Panc1 (cell line): ENCODE measurements at regions not wholly inside any gene's neighbourhood (a gene's known extent, or its start where the extent isn't known, plus 50 kb on each side); places are given as distances from the start of the nearest gene placed in this dataset.

Experiments used
- ATAC-seq: fragments of 200-7000 bp; cut with Tn5 transposase; 2 replicates; pipeline ENCODE4 v1.9.1; 2020; ENCODE audit warnings: mild to moderate bottlenecking, moderate library complexity
- BruUV-seq: library from RNA; stranded (reverse); fragments of 400-500 nt; replicated peaks from 2 replicates; lab custom pipeline; 2021; lab: Mats Ljungman, UMichigan
- CTCF ChIA-PET: fragments of 300-600 bp; sonication (Branson Sonifier 250); formaldehyde crosslinking; loops from one replicate; lab custom pipeline; 2022; ENCODE audit warnings: antibody characterized with exemption; lab: Charles Lee
- POLR2A ChIA-PET: fragments of 300-600 bp; sonication (Branson Sonifier 250); formaldehyde crosslinking; loops from one replicate; lab custom pipeline; 2022; ENCODE audit warnings: antibody characterized with exemption; lab: Charles Lee
- DNase-seq: peaks from one replicate; pipeline ENCODE4 v3.0.0-alpha.2; 2010; ENCODE audit warnings: low read depth, low spot score
- H3K27ac ChIP-seq: 2 replicates; pipeline ENCODE4 v1.5.1; 2011; ENCODE audit warnings: mild to moderate bottlenecking, low read length, inconsistent platforms
- H3K27me3 ChIP-seq: fragments of 200-500 bp; sonication (Bioruptor generic); 2 replicates; pipeline ENCODE4 v1.6.0; 2014; ENCODE audit warnings: low read length, inconsistent platforms; ENCODE audit not compliant: control insufficient read depth, insufficient read depth
- H3K36me3 ChIP-seq: fragments of 200-500 bp; sonication (Bioruptor generic); 2 replicates; pipeline ENCODE4 v1.5.1; 2014; ENCODE audit warnings: inconsistent platforms, mild to moderate bottlenecking, low read length, moderate library complexity; ENCODE audit not compliant: control insufficient read depth, insufficient read depth
- H3K4me1 ChIP-seq: 2 replicates; pipeline ENCODE4 v1.5.1; 2011; ENCODE audit warnings: inconsistent platforms, mild to moderate bottlenecking, low read length, moderate library complexity; ENCODE audit not compliant: control insufficient read depth, insufficient read depth
- H3K4me3 ChIP-seq, 2 experiments: 2 replicates each; pipeline ENCODE4 v1.5.1; 2011 to 2012; ENCODE audit warnings: low read depth in 2 of 2, low read length in 2 of 2, mild to moderate bottlenecking in 2 of 2, inconsistent platforms in 1 of 2, moderate library complexity in 1 of 2
- H3K9me3 ChIP-seq: fragments of 200-500 bp; sonication (Bioruptor generic); 2 replicates; pipeline ENCODE4 v1.5.1; 2014; ENCODE audit warnings: low read depth, mild to moderate bottlenecking, inconsistent platforms, low read length, moderate library complexity; ENCODE audit not compliant: control insufficient read depth, insufficient read depth
- CTCF ChIP-seq: fragments of 450-650 bp; IDR thresholded peaks from 2 replicates; pipeline ENCODE4 v1.5.1; 2017; ENCODE audit warnings: mild to moderate bottlenecking
- POLR2AphosphoS5 ChIP-seq: IDR thresholded peaks from 2 replicates; pipeline ENCODE4 v1.6.1; 2012; ENCODE audit warnings: mild to moderate bottlenecking, low read depth, low read length, moderate library complexity
- REST ChIP-seq, 2 experiments: IDR thresholded peaks; 2 replicates each; pipeline ENCODE4 v1.6.1; 2011 to 2012; ENCODE audit warnings: low read depth in 2 of 2, control low read depth in 1 of 2, low read length in 1 of 2, mild to moderate bottlenecking in 1 of 2, moderate library complexity in 1 of 2; ENCODE audit not compliant: insufficient read depth in 1 of 2
- SIN3A ChIP-seq: IDR thresholded peaks from 2 replicates; pipeline ENCODE4 v1.6.1; 2012; ENCODE audit warnings: low read depth, mild to moderate bottlenecking, low read length, moderate library complexity, borderline replicate concordance; ENCODE audit not compliant: insufficient read depth
- TCF7L2 ChIP-seq: IDR thresholded peaks from 2 replicates; pipeline ENCODE4 v1.6.1; 2011; ENCODE audit warnings: mild to moderate bottlenecking, low read depth, low read length, inconsistent platforms
- in situ Hi-C: cut with HindIII; loops from 2 replicates; pipeline ENCODE4 v1.10.0; 2016; ENCODE audit warnings: low sequenced_read_pairs, low pct_unique_long_range_greater_than_20kb
- intact Hi-C: fragments of 100-400 bp; cut with micrococcal nuclease; formaldehyde crosslinking; loops from one replicate; pipeline ENCODE4 v1.10.0; 2022; ENCODE audit not compliant: unreplicated experiment

- intact Hi-C loops: no loop called here
- no peak overlapping the region for H3K27ac ChIP-seq
- H3K27me3 ChIP-seq: no peaks in the 10 kb centered on the region
- in situ Hi-C loops: no loop called here
- DNase-seq: no peak
- no peaks in the 10 kb centered on the region for H3K4me1 ChIP-seq
- no peak for ATAC-seq
- TF ChIP-seq REST (IDR thresholded peaks at IDR 0.05; ENCODE audit: insufficient read depth in 1 of 2, low read depth in 2 of 2, low read length in 1 of 2) (no peak), POLR2AphosphoS5 (no peak), TCF7L2 (no peak), CTCF (no peak), SIN3A (no peak)
- no TSS peak for BruUV-seq
- no peaks in the 10 kb centered on the region for H3K36me3 ChIP-seq
- ChIA-PET CTCF (no interaction called here), POLR2A (no interaction called here)
- H3K4me3 ChIP-seq: no peak overlapping the region
- H3K9me3 ChIP-seq: no peaks in the 10 kb centered on the region
Measured at GRCh38 chr18:39587586-39587985, 2022.0 kb upstream of the CELF4 start.

GRCh38 chr18:39586741-39587140 is 2021.1 kb upstream of the CELF4 start:
- intact Hi-C loops (no loop called here), in situ Hi-C loops (no loop called here)
- ChIA-PET POLR2A (no interaction called here), CTCF (no interaction called here)
- H3K36me3 ChIP-seq: no peaks in the 10 kb centered on the region
- H3K27me3 ChIP-seq: no peaks in the 10 kb centered on the region
- DNase-seq (no peak), ATAC-seq (no peak)
- H3K4me3 ChIP-seq: no peak overlapping the region
- H3K27ac ChIP-seq: no peak overlapping the region
- TF ChIP-seq SIN3A (no peak), REST (IDR thresholded peaks at IDR 0.05; ENCODE audit: insufficient read depth in 1 of 2, low read depth in 2 of 2, low read length in 1 of 2) (no peak), POLR2AphosphoS5 (no peak), TCF7L2 (no peak), CTCF (no peak)
- no peaks in the 10 kb centered on the region for H3K4me1 ChIP-seq
- no TSS peak for BruUV-seq
- H3K9me3 ChIP-seq: no peaks in the 10 kb centered on the region
